HAP-1 (cell line): ENCODE measurements at regions not wholly inside any gene's neighbourhood (a gene's known extent, or its start where the extent isn't known, plus 50 kb on each side); places are given as distances from the start of the nearest gene placed in this dataset.

Experiments
- DNase-seq, 2 experiments: peaks; one replicate each; pipeline ENCODE4 v3.0.0-alpha.2; 2016 to 2020; ENCODE audit warnings: low spot score in 2 of 2
- H3K27me3 ChIP-seq: fragments of 250-450 bp; sonication (Bioruptor Pico); 2 replicates; pipeline ENCODE4 v1.5.1; 2020; ENCODE audit warnings: low read depth, mild to moderate bottlenecking, moderate library complexity
- H3K36me3 ChIP-seq: fragments of 250-450 bp; sonication (Bioruptor Pico); replicated peaks from 2 replicates; pipeline ENCODE4 v1.5.1; 2020; ENCODE audit warnings: mild to moderate bottlenecking
- H3K4me1 ChIP-seq: fragments of 250-450 bp; sonication (Bioruptor Pico); 2 replicates; pipeline ENCODE4 v1.5.1; 2020; ENCODE audit warnings: mild to moderate bottlenecking
- H3K4me3 ChIP-seq: fragments of 250-450 bp; sonication (Bioruptor Pico); 2 replicates; pipeline ENCODE4 v1.5.1; 2020; ENCODE audit warnings: mild to moderate bottlenecking, moderate library complexity
- H3K9me3 ChIP-seq: fragments of 250-450 bp; sonication (Bioruptor Pico); 2 replicates; pipeline ENCODE4 v1.5.1; 2020; ENCODE audit warnings: mild to moderate bottlenecking, moderate library complexity
- in situ Hi-C: fragments of 300-500 bp; cut with MboI; formaldehyde crosslinking; loops from 3 replicates; pipeline ENCODE4 v1.14.3; 2020; ENCODE audit warnings: low sequenced_read_pairs, inconsistent platforms, mixed read lengths

- Histone ChIP-seq H3K9me3 (no peaks in the 10 kb centered on the region; the same call in 1 of the 2 replicates), H3K4me1 (no peaks in the 10 kb centered on the region; the same call in 1 of the 2 replicates), H3K27me3 (no peaks in the 10 kb centered on the region; the same call in 1 of the 2 replicates), H3K36me3 (no peaks in the 10 kb centered on the region), H3K4me3 (no peak overlapping the region)
- no peak for DNase-seq
- in situ Hi-C loops, result no loop called here
Observed at GRCh38 chr4:34733185-34733941, 1511.0 kb downstream of the ARAP2 start.

GRCh38 chr4:34766935-34767334 is 1477.4 kb downstream of the ARAP2 start:
- no peak for DNase-seq
- Histone ChIP-seq H3K36me3 (no peaks in the 10 kb centered on the region), H3K9me3 (no peaks in the 10 kb centered on the region), H3K27me3 (no peaks in the 10 kb centered on the region), H3K4me3 (no peak overlapping the region), H3K4me1 (no peaks in the 10 kb centered on the region)
- in situ Hi-C loops, result no loop called here

- Histone ChIP-seq H3K36me3 (no peaks in the 10 kb centered on the region), H3K4me3 (no peak overlapping the region), H3K4me1 (no peaks in the 10 kb centered on the region), H3K9me3 (no peaks in the 10 kb centered on the region), H3K27me3 (no peaks in the 10 kb centered on the region)
- no peak for DNase-seq
- in situ Hi-C loops, result no loop called here
Observed at GRCh38 chr4:34767407-34767806, 1476.9 kb downstream of the ARAP2 start.

- H3K27me3 ChIP-seq, result no peaks in the 10 kb centered on the region
- H3K4me3 ChIP-seq, result no peak overlapping the region
Observed at GRCh38 chr4:34771632-34772031, 1472.7 kb downstream of the ARAP2 start.

GRCh38 chr4:34790131-34790530 is 1454.2 kb downstream of the ARAP2 start:
- no peak for DNase-seq
- Histone ChIP-seq H3K4me1 (no peaks in the 10 kb centered on the region), H3K4me3 (no peak overlapping the region), H3K27me3 (no peaks in the 10 kb centered on the region), H3K9me3 (no peaks in the 10 kb centered on the region), H3K36me3 (no peaks in the 10 kb centered on the region)
- in situ Hi-C loops, result no loop called here

More at GRCh38 chr4:34771632-34772031, 1472.7 kb downstream of the ARAP2 start:
- H3K9me3 ChIP-seq, result no peaks in the 10 kb centered on the region
- no peaks in the 10 kb centered on the region for H3K36me3 ChIP-seq
- H3K4me1 ChIP-seq, result no peaks in the 10 kb centered on the region
- no peak for DNase-seq
- in situ Hi-C loops, result no loop called here

- in situ Hi-C loops, result no loop called here
- no peaks in the 10 kb centered on the region for H3K27me3 ChIP-seq
- H3K4me3 ChIP-seq, result no peak overlapping the region
- no peaks in the 10 kb centered on the region for H3K4me1 ChIP-seq
- H3K36me3 ChIP-seq, result no peaks in the 10 kb centered on the region
- no peak for DNase-seq
- H3K9me3 ChIP-seq, result no peaks in the 10 kb centered on the region
Observed at GRCh38 chr4:34791209-34791608, 1453.1 kb downstream of the ARAP2 start.

- no peak for DNase-seq
- Histone ChIP-seq H3K4me3 (no peak overlapping the region), H3K27me3 (no peaks in the 10 kb centered on the region), H3K4me1 (no peaks in the 10 kb centered on the region), H3K36me3 (no peaks in the 10 kb centered on the region), H3K9me3 (no peaks in the 10 kb centered on the region)
- in situ Hi-C loops, result no loop called here
Observed at GRCh38 chr4:34800953-34801352, 1443.4 kb downstream of the ARAP2 start.

- H3K9me3 ChIP-seq, result no peaks in the 10 kb centered on the region
- H3K4me3 ChIP-seq, result no peak overlapping the region
- no peaks in the 10 kb centered on the region for H3K36me3 ChIP-seq
- no peaks in the 10 kb centered on the region for H3K4me1 ChIP-seq
- no peak for DNase-seq
- no peaks in the 10 kb centered on the region for H3K27me3 ChIP-seq
- in situ Hi-C loops, result no loop called here
Observed at GRCh38 chr4:34814266-34814665, 1430.0 kb downstream of the ARAP2 start.

GRCh38 chr4:34824515-34824914 is 1419.8 kb downstream of the ARAP2 start:
- H3K36me3 ChIP-seq, result no peaks in the 10 kb centered on the region
- H3K9me3 ChIP-seq, result no peaks in the 10 kb centered on the region
- H3K27me3 ChIP-seq, result no peaks in the 10 kb centered on the region
- H3K4me3 ChIP-seq, result no peak overlapping the region
- DNase-seq, result no peak
- H3K4me1 ChIP-seq, result no peaks in the 10 kb centered on the region
- in situ Hi-C loops, result no loop called here

- no peaks in the 10 kb centered on the region for H3K4me1 ChIP-seq
- no peak overlapping the region for H3K4me3 ChIP-seq
- no peaks in the 10 kb centered on the region for H3K9me3 ChIP-seq
- in situ Hi-C loops, result no loop called here
- no peaks in the 10 kb centered on the region for H3K36me3 ChIP-seq
- H3K27me3 ChIP-seq, result no peaks in the 10 kb centered on the region
- DNase-seq, result no peak
Observed at GRCh38 chr4:34826660-34827059, 1417.7 kb downstream of the ARAP2 start.

- no peaks in the 10 kb centered on the region for H3K4me1 ChIP-seq
- no peaks in the 10 kb centered on the region for H3K36me3 ChIP-seq
- H3K27me3 ChIP-seq, result no peaks in the 10 kb centered on the region
- no peaks in the 10 kb centered on the region for H3K9me3 ChIP-seq
- no peak for DNase-seq
- no peak overlapping the region for H3K4me3 ChIP-seq
- in situ Hi-C loops, result no loop called here
Observed at GRCh38 chr4:34845926-34846325, 1398.4 kb downstream of the ARAP2 start.

GRCh38 chr4:34850421-34850820 is 1393.9 kb downstream of the ARAP2 start:
- Histone ChIP-seq H3K9me3 (no peaks in the 10 kb centered on the region), H3K4me3 (no peak overlapping the region), H3K27me3 (no peaks in the 10 kb centered on the region), H3K36me3 (no peaks in the 10 kb centered on the region), H3K4me1 (no peaks in the 10 kb centered on the region)
- in situ Hi-C loops, result no loop called here
- DNase-seq, result no peak

- in situ Hi-C loops, result no loop called here
- Histone ChIP-seq H3K4me1 (no peaks in the 10 kb centered on the region), H3K4me3 (no peak overlapping the region), H3K36me3 (no peaks in the 10 kb centered on the region), H3K9me3 (no peaks in the 10 kb centered on the region), H3K27me3 (no peaks in the 10 kb centered on the region)
- DNase-seq, result no peak
Observed at GRCh38 chr4:34850968-34851367, 1393.3 kb downstream of the ARAP2 start.

- in situ Hi-C loops, result no loop called here
- Histone ChIP-seq H3K27me3 (no peaks in the 10 kb centered on the region), H3K4me3 (no peak overlapping the region), H3K9me3 (no peaks in the 10 kb centered on the region), H3K4me1 (no peaks in the 10 kb centered on the region), H3K36me3 (no peaks in the 10 kb centered on the region)
- no peak for DNase-seq
Observed at GRCh38 chr4:34851411-34851810, 1392.9 kb downstream of the ARAP2 start.

GRCh38 chr4:34854451-34854850 is 1389.9 kb downstream of the ARAP2 start:
- no peaks in the 10 kb centered on the region for H3K27me3 ChIP-seq
- no peak for DNase-seq
- in situ Hi-C loops, result no loop called here
- H3K36me3 ChIP-seq, result no peaks in the 10 kb centered on the region
- no peaks in the 10 kb centered on the region for H3K4me1 ChIP-seq
- H3K4me3 ChIP-seq, result no peak overlapping the region
- no peaks in the 10 kb centered on the region for H3K9me3 ChIP-seq
